T-cell (primary cell): ENCODE measurements at regions not wholly inside any gene's neighbourhood (a gene's known extent, or its start where the extent isn't known, plus 50 kb on each side); places are given as distances from the start of the nearest gene placed in this dataset.

Source experiments
- ATAC-seq, 4 experiments: fragments of 200-7000 bp in 3 of 4; fragments of 150-1000 bp in 1 of 4; cut with Tn5 transposase; replicated peaks in 1 of 4; 1 replicate in 3 of 4; 2 replicates in 1 of 4; pipeline ENCODE4 v1.10.0; 2021; ENCODE audit warnings: moderate library complexity in 3 of 4, mild to moderate bottlenecking in 2 of 4, moderate number of reproducible peaks in 1 of 4
- CTCF ChIA-PET, 2 donors: fragments of 300-600 bp; sonication (Branson Sonifier 250); formaldehyde crosslinking; loops; one replicate each; lab custom pipeline; 2022; ENCODE audit warnings: antibody characterized with exemption in 2 of 2; lab: Charles Lee
- POLR2A ChIA-PET, 2 donors: fragments of 300-600 bp; sonication (Branson Sonifier 250); formaldehyde crosslinking; loops; one replicate each; lab custom pipeline; 2022; ENCODE audit warnings: antibody characterized with exemption in 2 of 2; lab: Charles Lee
- DNase-seq, 35 experiments: peaks; one replicate each; pipeline versions ENCODE4 v3.0.0 to v3.0.0-alpha.2; 2013 to 2023
- H3K27ac ChIP-seq: one replicate; pipeline ENCODE4 v1.5.1; 2013; ENCODE audit warnings: low read length
- H3K27me3 ChIP-seq, 2 experiments: replicated peaks in 1 of 2; 1 replicate in 1 of 2; 2 replicates in 1 of 2; pipeline versions ENCODE4 v1.6.1 to v1.7.0; 2013; ENCODE audit warnings: low read length in 1 of 2, mixed read lengths in 1 of 2; ENCODE audit not compliant: control insufficient read depth in 2 of 2, insufficient read depth in 2 of 2; ENCODE audit errors: extremely low read depth in 1 of 2
- H3K36me3 ChIP-seq, 2 donors: 1 replicate in 1 of 2; 2 replicates in 1 of 2; pipeline versions ENCODE4 v1.6.1 to v1.7.0; 2013; ENCODE audit warnings: low read length in 1 of 2; ENCODE audit not compliant: control insufficient read depth in 2 of 2, insufficient read depth in 1 of 2; ENCODE audit errors: extremely low read depth in 1 of 2
- H3K4me1 ChIP-seq, 2 experiments: 1 replicate in 1 of 2; 2 replicates in 1 of 2; pipeline versions ENCODE4 v1.6.1 to v1.7.0; 2013; ENCODE audit warnings: low read length in 2 of 2, mixed read lengths in 1 of 2; ENCODE audit not compliant: insufficient read depth in 2 of 2, control insufficient read depth in 1 of 2; ENCODE audit errors: extremely low read depth in 1 of 2
- H3K4me3 ChIP-seq, 2 donors: 1 replicate in 1 of 2; 2 replicates in 1 of 2; pipeline versions ENCODE4 v1.5.1 to v1.7.0; 2013; ENCODE audit warnings: mild to moderate bottlenecking in 2 of 2, low read length in 1 of 2, moderate library complexity in 1 of 2; ENCODE audit not compliant: control insufficient read depth in 1 of 2; ENCODE audit errors: extremely low read depth in 1 of 2
- H3K9me3 ChIP-seq: 2 replicates; pipeline ENCODE4 v1.7.0; 2013
- H3K27ac Mint-ChIP-seq, 2 donors: one replicate each; pipeline ENCODE4 v1.8.0; 2020 to 2021; ENCODE audit warnings: mild to moderate bottlenecking in 2 of 2, mixed read lengths in 2 of 2
- H3K27me3 Mint-ChIP-seq, 2 donors: one replicate each; pipeline ENCODE4 v1.8.0; 2021 to 2022; ENCODE audit warnings: mixed read lengths in 2 of 2
- H3K36me3 Mint-ChIP-seq: one replicate; pipeline ENCODE4 v1.8.0; 2021; ENCODE audit warnings: mixed read lengths
- H3K4me1 Mint-ChIP-seq, 3 donors: one replicate each; pipeline ENCODE4 v1.8.0; 2020 to 2022; ENCODE audit warnings: mixed read lengths in 3 of 3, mild to moderate bottlenecking in 1 of 3
- H3K4me3 Mint-ChIP-seq, 3 donors: one replicate each; pipeline ENCODE4 v1.8.0; 2020 to 2022; ENCODE audit warnings: mild to moderate bottlenecking in 3 of 3, mixed read lengths in 3 of 3, moderate library complexity in 3 of 3
- H3K9me3 Mint-ChIP-seq, 3 donors: one replicate each; pipeline ENCODE4 v1.8.0; 2020 to 2022; ENCODE audit warnings: mixed read lengths in 3 of 3
- WGBS: methylation state at CpG from one replicate; pipeline ENCODE4 v1.1.5; 2013; ENCODE audit warnings: missing lambda C conversion rate; ENCODE audit not compliant: insufficient coverage; 5-methylcytosine and 5-hydroxymethylcytosine counted together

- no peak overlapping the region for H3K4me3 ChIP-seq
- Mint-ChIP-seq H3K4me3 (no peak overlapping the region), H3K27ac (no peak overlapping the region), H3K4me1 (peaks cover 6 to 11% (median 6%) of the 10 kb centered on the region in 3 donors), H3K27me3 (no peaks in the 10 kb centered on the region), H3K36me3 (peaks cover 38% of the 10 kb centered on the region), H3K9me3 (no peaks in the 10 kb centered on the region)
- no peaks in the 10 kb centered on the region for H3K9me3 ChIP-seq
- no peaks in the 10 kb centered on the region for H3K4me1 ChIP-seq
- CTCF ChIA-PET, result no interaction called here
- ATAC-seq, result no peak
- POLR2A ChIA-PET, result no interaction called here
- DNase-seq, result no peak
- H3K27me3 ChIP-seq, result no peaks in the 10 kb centered on the region
- no peak overlapping the region for H3K27ac ChIP-seq
- peaks cover 3 to 28% of the 10 kb centered on the region in 2 donors for H3K36me3 ChIP-seq
- WGBS, result no CpG with 5 or more reads among the region's 1 CpG
Observed at GRCh38 chr2:201018636-201019035, 52.8 kb downstream of the HYCC2 start.

- Mint-ChIP-seq H3K9me3 (no peaks in the 10 kb centered on the region), H3K4me1 (peaks cover 2 to 5% (median 5%) of the 10 kb centered on the region in 3 donors), H3K36me3 (peaks cover 30% of the 10 kb centered on the region), H3K27ac (no peak overlapping the region), H3K4me3 (no peak overlapping the region), H3K27me3 (no peaks in the 10 kb centered on the region)
- H3K27me3 ChIP-seq, result no peaks in the 10 kb centered on the region
- H3K4me1 ChIP-seq, result no peaks in the 10 kb centered on the region
- H3K9me3 ChIP-seq, result no peaks in the 10 kb centered on the region
- POLR2A ChIA-PET, result interaction anchor here in 1 of 2 donors (0.7 kb wide), 2 partner anchors 51 kb away, joined by 3 read pairs; no protein-coding TSS in a partner anchor
- 100% methylated on average over 2 of the region's 5 CpGs for WGBS
- DNase-seq, result no peak
- ATAC-seq, result no peak
- CTCF ChIA-PET, result interaction anchor here in 1 of 2 donors (0.6 kb wide), 1 partner anchor 52 kb away, joined by 6 read pairs; no protein-coding TSS in a partner anchor
- H3K27ac ChIP-seq, result no peak overlapping the region
- peaks cover 3 to 21% of the 10 kb centered on the region in 2 donors for H3K36me3 ChIP-seq
- H3K4me3 ChIP-seq, result no peak overlapping the region
Observed at GRCh38 chr2:201016859-201017258, 53.4 kb upstream of the ORC2 start.
